Ishikawa (cell line): ENCODE measurements at regions not wholly inside any gene's neighbourhood (a gene's known extent, or its start where the extent isn't known, plus 50 kb on each side); places are given as distances from the start of the nearest gene placed in this dataset.

Experiments
- CREB1 ChIP-seq: IDR thresholded peaks from 2 replicates; pipeline ENCODE4 v1.6.1; 2012; ENCODE audit warnings: low read depth
- EGR1 ChIP-seq: IDR thresholded peaks from 2 replicates; pipeline ENCODE4 v1.6.1; 2012
- EP300 ChIP-seq: IDR thresholded peaks from 2 replicates; pipeline ENCODE4 v1.6.1; 2012; ENCODE audit warnings: borderline replicate concordance
- FOXM1 ChIP-seq: IDR thresholded peaks from 2 replicates; pipeline ENCODE4 v1.6.1; 2012; ENCODE audit warnings: low read depth, borderline replicate concordance
- NFIC ChIP-seq: IDR thresholded peaks from 2 replicates; pipeline ENCODE4 v1.6.1; 2012
- RAD21 ChIP-seq: IDR thresholded peaks from 2 replicates; pipeline ENCODE4 v1.6.1; 2012; ENCODE audit warnings: low read depth
- TAF1 ChIP-seq: IDR thresholded peaks from 2 replicates; pipeline ENCODE4 v1.6.1; 2012; ENCODE audit warnings: low read depth, mild to moderate bottlenecking
- TEAD4 ChIP-seq: IDR thresholded peaks from 2 replicates; pipeline ENCODE4 v1.6.1; 2012
- YY1 ChIP-seq: IDR thresholded peaks from 2 replicates; pipeline ENCODE4 v1.6.1; 2012; ENCODE audit warnings: low read depth
- ZBTB7A ChIP-seq: IDR thresholded peaks from 2 replicates; pipeline ENCODE4 v1.6.1; 2012; ENCODE audit warnings: low read depth
- TF ChIP-seq, protein P1 (sequence below): IDR thresholded peaks from 2 replicates; pipeline ENCODE4 v1.6.1; 2012; ENCODE audit warnings: low read depth, mild to moderate bottlenecking
- TF ChIP-seq, protein P2 (sequence below): IDR thresholded peaks from 2 replicates; pipeline ENCODE4 v1.6.1; 2012
- TF ChIP-seq, protein P3 (sequence below): IDR thresholded peaks from 2 replicates; pipeline ENCODE4 v1.6.1; 2012

DNA sequence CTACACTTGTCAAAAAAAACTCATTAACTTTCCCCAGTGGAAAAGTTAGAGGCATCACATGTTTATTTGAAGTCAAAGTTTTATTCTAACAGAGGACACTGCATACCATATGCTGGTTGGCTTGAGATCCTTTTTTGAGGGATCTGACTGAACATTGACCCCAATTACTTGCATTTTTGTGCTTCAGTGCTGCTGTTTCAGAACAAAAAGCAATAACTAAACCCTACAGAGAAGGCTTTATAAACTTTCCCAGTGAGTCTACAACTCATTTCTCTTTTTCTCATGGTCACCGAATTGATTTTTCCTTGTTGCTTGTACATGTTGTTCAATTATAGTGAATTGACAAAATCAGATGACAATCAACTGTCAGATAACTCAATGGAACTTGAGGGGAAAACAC, 69.3 kb upstream of the PHYHIPL start:
- TF ChIP-seq, protein P1, sequence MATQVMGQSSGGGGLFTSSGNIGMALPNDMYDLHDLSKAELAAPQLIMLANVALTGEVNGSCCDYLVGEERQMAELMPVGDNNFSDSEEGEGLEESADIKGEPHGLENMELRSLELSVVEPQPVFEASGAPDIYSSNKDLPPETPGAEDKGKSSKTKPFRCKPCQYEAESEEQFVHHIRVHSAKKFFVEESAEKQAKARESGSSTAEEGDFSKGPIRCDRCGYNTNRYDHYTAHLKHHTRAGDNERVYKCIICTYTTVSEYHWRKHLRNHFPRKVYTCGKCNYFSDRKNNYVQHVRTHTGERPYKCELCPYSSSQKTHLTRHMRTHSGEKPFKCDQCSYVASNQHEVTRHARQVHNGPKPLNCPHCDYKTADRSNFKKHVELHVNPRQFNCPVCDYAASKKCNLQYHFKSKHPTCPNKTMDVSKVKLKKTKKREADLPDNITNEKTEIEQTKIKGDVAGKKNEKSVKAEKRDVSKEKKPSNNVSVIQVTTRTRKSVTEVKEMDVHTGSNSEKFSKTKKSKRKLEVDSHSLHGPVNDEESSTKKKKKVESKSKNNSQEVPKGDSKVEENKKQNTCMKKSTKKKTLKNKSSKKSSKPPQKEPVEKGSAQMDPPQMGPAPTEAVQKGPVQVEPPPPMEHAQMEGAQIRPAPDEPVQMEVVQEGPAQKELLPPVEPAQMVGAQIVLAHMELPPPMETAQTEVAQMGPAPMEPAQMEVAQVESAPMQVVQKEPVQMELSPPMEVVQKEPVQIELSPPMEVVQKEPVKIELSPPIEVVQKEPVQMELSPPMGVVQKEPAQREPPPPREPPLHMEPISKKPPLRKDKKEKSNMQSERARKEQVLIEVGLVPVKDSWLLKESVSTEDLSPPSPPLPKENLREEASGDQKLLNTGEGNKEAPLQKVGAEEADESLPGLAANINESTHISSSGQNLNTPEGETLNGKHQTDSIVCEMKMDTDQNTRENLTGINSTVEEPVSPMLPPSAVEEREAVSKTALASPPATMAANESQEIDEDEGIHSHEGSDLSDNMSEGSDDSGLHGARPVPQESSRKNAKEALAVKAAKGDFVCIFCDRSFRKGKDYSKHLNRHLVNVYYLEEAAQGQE: no peak
- TF ChIP-seq EP300: no peak
- no peak for TF ChIP-seq EGR1
- no peak for TF ChIP-seq CREB1
- no peak for TF ChIP-seq RAD21
- TF ChIP-seq, protein P2, sequence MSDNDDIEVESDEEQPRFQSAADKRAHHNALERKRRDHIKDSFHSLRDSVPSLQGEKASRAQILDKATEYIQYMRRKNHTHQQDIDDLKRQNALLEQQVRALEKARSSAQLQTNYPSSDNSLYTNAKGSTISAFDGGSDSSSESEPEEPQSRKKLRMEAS: no peak
- no peak for TF ChIP-seq NFIC
- TF ChIP-seq FOXM1: no peak
- TF ChIP-seq TAF1: no peak
- TF ChIP-seq, protein P3, sequence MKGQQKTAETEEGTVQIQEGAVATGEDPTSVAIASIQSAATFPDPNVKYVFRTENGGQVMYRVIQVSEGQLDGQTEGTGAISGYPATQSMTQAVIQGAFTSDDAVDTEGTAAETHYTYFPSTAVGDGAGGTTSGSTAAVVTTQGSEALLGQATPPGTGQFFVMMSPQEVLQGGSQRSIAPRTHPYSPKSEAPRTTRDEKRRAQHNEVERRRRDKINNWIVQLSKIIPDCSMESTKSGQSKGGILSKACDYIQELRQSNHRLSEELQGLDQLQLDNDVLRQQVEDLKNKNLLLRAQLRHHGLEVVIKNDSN: no peak
- no peak for TF ChIP-seq YY1
- no peak for TF ChIP-seq TEAD4
- no peak for TF ChIP-seq ZBTB7A
